Neutrophil (primary cell): ENCODE measurements at regions not wholly inside any gene's neighbourhood (a gene's known extent, or its start where the extent isn't known, plus 50 kb on each side); places are given as distances from the start of the nearest gene placed in this dataset.

Experiments used
- H3K27ac ChIP-seq: fragments of 200-600 bp; sonication (generic); 2 replicates; pipeline ENCODE4 v1.5.1; 2016; ENCODE audit warnings: mild to moderate bottlenecking, moderate library complexity
- H3K27me3 ChIP-seq: fragments of 200-600 bp; sonication (generic); 2 replicates; pipeline ENCODE4 v1.6.0; 2016; ENCODE audit warnings: mild to moderate bottlenecking
- H3K36me3 ChIP-seq: fragments of 200-600 bp; sonication (generic); 2 replicates; pipeline ENCODE4 v1.5.1; 2017
- H3K4me1 ChIP-seq, 2 experiments: fragments of 200-600 bp in 1 of 2; sonication (generic) in 1 of 2; 1 replicate in 1 of 2; 2 replicates in 1 of 2; pipeline versions ENCODE4 v1.5.1 to v1.6.1; 2013 to 2016; ENCODE audit warnings: low read depth in 1 of 2, low read length in 1 of 2, mild to moderate bottlenecking in 1 of 2, moderate library complexity in 1 of 2; ENCODE audit not compliant: control insufficient read depth in 1 of 2, insufficient read depth in 1 of 2
- H3K4me3 ChIP-seq, 2 experiments: fragments of 200-600 bp in 1 of 2; sonication (generic) in 1 of 2; 1 replicate in 1 of 2; 2 replicates in 1 of 2; pipeline ENCODE4 v1.5.1; 2013 to 2016; ENCODE audit warnings: low read depth in 1 of 2, low read length in 1 of 2, mild to moderate bottlenecking in 1 of 2, moderate library complexity in 1 of 2
- H3K9me3 ChIP-seq: fragments of 200-600 bp; sonication (generic); 2 replicates; pipeline ENCODE4 v1.5.1; 2016
- CTCF ChIP-seq: fragments of 200-600 bp; sonication (generic); IDR thresholded peaks from 2 replicates; pipeline ENCODE4 v1.5.1; 2016; ENCODE audit warnings: antibody characterized with exemption

- H3K27me3 ChIP-seq, result no peaks in the 10 kb centered on the region
- H3K4me1 ChIP-seq, result no peaks in the 10 kb centered on the region
- H3K9me3 ChIP-seq, result no peaks in the 10 kb centered on the region
- TF ChIP-seq CTCF, result no peak
- H3K36me3 ChIP-seq, result no peaks in the 10 kb centered on the region
- no peak overlapping the region for H3K4me3 ChIP-seq
- H3K27ac ChIP-seq, result no peak overlapping the region
Observed at GRCh38 chr4:8770518-8771257, 101.0 kb downstream of the HMX1 start.

GRCh38 chr4:8769645-8770517 lies 101.8 kb downstream of the HMX1 start:
- H3K27me3 ChIP-seq, result no peaks in the 10 kb centered on the region
- no peaks in the 10 kb centered on the region for H3K4me1 ChIP-seq
- no peak for TF ChIP-seq CTCF
- no peaks in the 10 kb centered on the region for H3K36me3 ChIP-seq
- H3K4me3 ChIP-seq, result no peak overlapping the region
- H3K9me3 ChIP-seq, result no peaks in the 10 kb centered on the region
- H3K27ac ChIP-seq, result no peak overlapping the region

- no peaks in the 10 kb centered on the region for H3K27me3 ChIP-seq
- TF ChIP-seq CTCF, result no peak
- no peaks in the 10 kb centered on the region for H3K9me3 ChIP-seq
- H3K4me3 ChIP-seq, result no peak overlapping the region
- H3K27ac ChIP-seq, result no peak overlapping the region
- H3K36me3 ChIP-seq, result no peaks in the 10 kb centered on the region
- no peaks in the 10 kb centered on the region for H3K4me1 ChIP-seq
Observed at GRCh38 chr4:8768357-8768999, 103.2 kb downstream of the HMX1 start.

GRCh38 chr4:8766610-8767009 lies 105.0 kb downstream of the HMX1 start:
- Histone ChIP-seq H3K36me3 (no peaks in the 10 kb centered on the region), H3K27me3 (no peaks in the 10 kb centered on the region), H3K9me3 (no peaks in the 10 kb centered on the region), H3K4me1 (no peaks in the 10 kb centered on the region), H3K27ac (no peak overlapping the region), H3K4me3 (no peak overlapping the region)
- TF ChIP-seq CTCF, result no peak

GRCh38 chr4:8765631-8766590 lies 105.7 kb downstream of the HMX1 start:
- no peaks in the 10 kb centered on the region for H3K27me3 ChIP-seq
- no peak for TF ChIP-seq CTCF

More at GRCh38 chr4:8765631-8766590, 105.7 kb downstream of the HMX1 start:
- no peak overlapping the region for H3K27ac ChIP-seq
- H3K4me3 ChIP-seq, result no peak overlapping the region
- H3K36me3 ChIP-seq, result no peaks in the 10 kb centered on the region
- H3K4me1 ChIP-seq, result no peaks in the 10 kb centered on the region
- no peaks in the 10 kb centered on the region for H3K9me3 ChIP-seq
